SK-N-SH (cell line): ENCODE measurements at regions not wholly inside any gene's neighbourhood (a gene's known extent, or its start where the extent isn't known, plus 50 kb on each side); places are given as distances from the start of the nearest gene placed in this dataset.

ENCODE experiments used
- CTCF ChIA-PET: fragments of 300-600, 350-600 bp; formaldehyde crosslinking; extraction: SDS; loops from one replicate; lab custom pipeline; 2021; lab: Yijun Ruan, JAX
- POLR2A ChIA-PET: fragments of 350-600 bp; sonication (Branson Sonifier 250); formaldehyde crosslinking; extraction: SDS; loops from one replicate; lab custom pipeline; 2020; ENCODE audit warnings: antibody characterized with exemption, inconsistent platforms; lab: Yijun Ruan, JAX
- DNase-seq: peaks from one replicate; pipeline ENCODE4 v3.0.0; 2012
- H2AFZ ChIP-seq: fragments of 200-600 bp; sonication (generic); 2 replicates; pipeline ENCODE4 v1.8.1; 2016; ENCODE audit warnings: antibody characterized with exemption, mild to moderate bottlenecking, low read depth
- H3F3A ChIP-seq: fragments of 200-600 bp; sonication (generic); replicated peaks from 2 replicates; pipeline ENCODE3; 2016; ENCODE audit warnings: antibody characterized with exemption, mild to moderate bottlenecking; ENCODE audit not compliant: insufficient read depth
- H3K27ac ChIP-seq, 2 experiments: fragments of 200-500 bp in 1 of 2; fragments of 200-600 bp in 1 of 2; sonication (Bioruptor generic) in 1 of 2; sonication (generic), shearing (Covaris generic) in 1 of 2; 2 replicates each; pipeline versions ENCODE4 v1.5.1 to v1.6.1; 2014 to 2016; ENCODE audit warnings: low read depth in 2 of 2, inconsistent platforms in 1 of 2, low read length in 1 of 2, mild to moderate bottlenecking in 1 of 2, mixed read lengths in 1 of 2
- H3K27me3 ChIP-seq: fragments of 200-600 bp; sonication (generic), shearing (Covaris generic); 2 replicates; pipeline ENCODE4 v1.6.1; 2016; ENCODE audit warnings: mixed run types; ENCODE audit not compliant: insufficient read depth
- H3K36me3 ChIP-seq, 2 experiments: fragments of 200-500 bp in 1 of 2; fragments of 200-600 bp in 1 of 2; sonication (Bioruptor generic) in 1 of 2; sonication (generic) in 1 of 2; replicated peaks in 1 of 2; 2 replicates each; pipeline versions ENCODE3 to v1.5.1; 2014 to 2016; ENCODE audit warnings: low read length in 1 of 2, mild to moderate bottlenecking in 1 of 2; ENCODE audit not compliant: insufficient read depth in 2 of 2, control insufficient read depth in 1 of 2
- H3K4me1 ChIP-seq, 2 experiments: fragments of 200-500 bp in 1 of 2; fragments of 200-600 bp in 1 of 2; sonication (Bioruptor generic) in 1 of 2; sonication (generic), shearing (Covaris generic) in 1 of 2; 2 replicates each; pipeline versions ENCODE4 v1.5.1 to v1.6.1; 2014 to 2016; ENCODE audit warnings: low read depth in 1 of 2, low read length in 1 of 2, mixed run types in 1 of 2; ENCODE audit not compliant: insufficient read depth in 2 of 2, control insufficient read depth in 1 of 2
- H3K4me2 ChIP-seq: fragments of 200-600 bp; sonication (generic), shearing (Covaris generic); 2 replicates; pipeline ENCODE4 v1.6.1; 2017; ENCODE audit warnings: mixed run types
- H3K4me3 ChIP-seq, 2 experiments: fragments of 200-500 bp in 1 of 2; fragments of 200-600 bp in 1 of 2; sonication (Bioruptor generic) in 1 of 2; sonication (generic), shearing (Covaris generic) in 1 of 2; 2 replicates each; pipeline versions ENCODE4 v1.5.1 to v1.8.1; 2014 to 2016; ENCODE audit warnings: low read depth in 2 of 2, inconsistent platforms in 1 of 2, low read length in 1 of 2, mild to moderate bottlenecking in 1 of 2, mixed read lengths in 1 of 2, moderate library complexity in 1 of 2
- H3K79me2 ChIP-seq: fragments of 200-600 bp; sonication (generic); 2 replicates; pipeline ENCODE4 v1.8.1; 2017; ENCODE audit warnings: mild to moderate bottlenecking; ENCODE audit not compliant: insufficient read depth
- H3K9ac ChIP-seq: fragments of 200-600 bp; sonication (generic); 2 replicates; pipeline ENCODE4 v1.6.1; 2017; ENCODE audit warnings: mixed run types
- H3K9me2 ChIP-seq: fragments of 200-600 bp; sonication (generic); 2 replicates; pipeline ENCODE4 v1.6.1; 2017; ENCODE audit warnings: mixed run types
- H3K9me3 ChIP-seq: fragments of 200-600 bp; sonication (generic); 2 replicates; pipeline ENCODE4 v1.6.1; 2017; ENCODE audit warnings: mixed run types, mild to moderate bottlenecking, moderate library complexity
- H4K20me1 ChIP-seq: fragments of 200-600 bp; sonication (generic); 2 replicates; pipeline ENCODE4 v1.6.1; 2017; ENCODE audit warnings: mild to moderate bottlenecking, mixed run types; ENCODE audit not compliant: insufficient read depth
- CHD2 ChIP-seq: fragments of 150-350 bp; IDR thresholded peaks from 2 replicates; pipeline ENCODE4 v1.6.1; 2018; ENCODE audit warnings: low read length; ENCODE audit not compliant: partially characterized antibody
- ELF1 ChIP-seq: IDR thresholded peaks from 2 replicates; pipeline ENCODE4 v1.4.0; 2012
- EP300 ChIP-seq, 2 experiments: IDR thresholded peaks; 2 replicates each; pipeline versions ENCODE4 v1.4.0 to v1.6.1; 2012; ENCODE audit warnings: borderline replicate concordance in 1 of 2, low read depth in 1 of 2, low read length in 1 of 2
- EZH2phosphoT487 ChIP-seq: fragments of 200-600 bp; sonication (generic); IDR thresholded peaks from 2 replicates; pipeline ENCODE4 v1.6.1; 2017; ENCODE audit warnings: low read depth, mixed run types, mild to moderate bottlenecking, antibody characterized with exemption, moderate library complexity, borderline replicate concordance
- FOSL2 ChIP-seq: IDR thresholded peaks from 2 replicates; pipeline ENCODE4 v1.4.0; 2012; ENCODE audit warnings: low read depth, mild to moderate bottlenecking, moderate library complexity, borderline replicate concordance
- FOXM1 ChIP-seq: IDR thresholded peaks from 2 replicates; pipeline ENCODE4 v1.4.0; 2012; ENCODE audit warnings: low read depth, mild to moderate bottlenecking
- GATA2 ChIP-seq: sonication (generic); formaldehyde crosslinking; IDR thresholded peaks from 2 replicates; pipeline ENCODE4 v1.5.0; 2020; ENCODE audit warnings: mild to moderate bottlenecking, missing genetic modification reagents
- JUND ChIP-seq: IDR thresholded peaks from 2 replicates; pipeline ENCODE4 v1.4.0; 2012
- MAX ChIP-seq: IDR thresholded peaks from 2 replicates; pipeline ENCODE4 v1.4.0; 2012; ENCODE audit warnings: low read depth
- MXI1 ChIP-seq: IDR thresholded peaks from 2 replicates; pipeline ENCODE4 v1.6.1; 2012; ENCODE audit warnings: mild to moderate bottlenecking, low read depth, low read length, improper control_type of control experiment
- NFIC ChIP-seq: IDR thresholded peaks from 2 replicates; pipeline ENCODE4 v1.4.0; 2012; ENCODE audit warnings: borderline replicate concordance
- PBX3 ChIP-seq: IDR thresholded peaks from 2 replicates; pipeline ENCODE4; 2012
- POLR2AphosphoS5 ChIP-seq: IDR thresholded peaks from 2 replicates; pipeline ENCODE4 v1.6.1; 2012; ENCODE audit warnings: low read depth, low read length
- RAD21 ChIP-seq: IDR thresholded peaks from 2 replicates; pipeline ENCODE4 v1.6.1; 2012; ENCODE audit warnings: mild to moderate bottlenecking, low read length
- REST ChIP-seq: IDR thresholded peaks from 2 replicates; pipeline ENCODE4 v1.6.1; 2012; ENCODE audit warnings: mild to moderate bottlenecking, low read depth, low read length, moderate library complexity
- RFX5 ChIP-seq: IDR thresholded peaks from 2 replicates; pipeline ENCODE4 v1.6.1; 2012; ENCODE audit warnings: mild to moderate bottlenecking, improper control_type of control experiment, low read length
- RXRA ChIP-seq: IDR thresholded peaks from 2 replicates; pipeline ENCODE4 v1.4.0; 2012; ENCODE audit warnings: low read depth, mild to moderate bottlenecking, borderline replicate concordance
- TAF1 ChIP-seq: IDR thresholded peaks from 2 replicates; pipeline ENCODE4 v1.6.1; 2012; ENCODE audit warnings: low read depth, mild to moderate bottlenecking, low read length, moderate library complexity, borderline replicate concordance
- USF2 ChIP-seq: fragments of 150-350 bp; IDR thresholded peaks from 2 replicates; pipeline ENCODE4 v1.6.1; 2017; ENCODE audit warnings: antibody characterized with exemption, low read length, low read depth, borderline replicate concordance
- ZBTB33 ChIP-seq: IDR thresholded peaks from 2 replicates; pipeline ENCODE4 v1.4.0; 2012; ENCODE audit warnings: low read depth, borderline replicate concordance
- WGBS: methylation state at CpG from one replicate; pipeline ENCODE4 v1.1.6; 2017; ENCODE audit warnings: low lambda C conversion rate; 5-methylcytosine and 5-hydroxymethylcytosine counted together

- no peak overlapping the region for H3K27ac ChIP-seq
These were observed 88.6 kb upstream of the CACNA1E start for GRCh38 chr1:181394766-181395165.

More at GRCh38 chr1:181394766-181395165, 88.6 kb upstream of the CACNA1E start:
- Histone ChIP-seq H3K9ac (no peak overlapping the region), H3F3A (no peaks in the 10 kb centered on the region), H2AFZ (no peak overlapping the region), H3K4me2 (no peak overlapping the region), H3K27me3 (no peaks in the 10 kb centered on the region), H3K4me1 (peaks cover 0 to 2% of the 10 kb centered on the region in 2 experiments; a peak in 1 of 4 replicates), H3K36me3 (no peaks in the 10 kb centered on the region), H3K4me3 (no peak overlapping the region), H3K9me2 (no peaks in the 10 kb centered on the region), H3K79me2 (no peaks in the 10 kb centered on the region), H4K20me1 (no peaks in the 10 kb centered on the region), H3K9me3 (no peaks in the 10 kb centered on the region)
- ChIA-PET POLR2A (no interaction called here), CTCF (interaction anchor here (1.3 to 2.1 kb wide), 2 partner anchors 30 to 205 kb away, joined by 3 to 13 read pairs; no protein-coding TSS in a partner anchor)
- WGBS: 31% methylated on average over 2 of the region's 2 CpGs
- TF ChIP-seq FOSL2 (no peak), PBX3 (no peak), JUND (no peak), RXRA (no peak), USF2 (no peak), RAD21 (no peak), RFX5 (no peak), GATA2 (no peak), EP300 (IDR thresholded peaks at IDR 0.05; ENCODE audit: borderline replicate concordance in 1 of 2, low read depth in 1 of 2, low read length in 1 of 2) (no peak), MXI1 (no peak), CHD2 (no peak), TAF1 (no peak), REST (no peak), FOXM1 (no peak), POLR2AphosphoS5 (no peak), MAX (no peak), ZBTB33 (no peak), NFIC (no peak), EZH2phosphoT487 (no peak), ELF1 (no peak)
- no peak for DNase-seq
